H1 (cell line): ENCODE measurements at regions not wholly inside any gene's neighbourhood (a gene's known extent, or its start where the extent isn't known, plus 50 kb on each side); places are given as distances from the start of the nearest gene placed in this dataset.

Source experiments
- BACH1 ChIP-seq: IDR thresholded peaks from 2 replicates; pipeline ENCODE4 v1.6.1; 2012; ENCODE audit warnings: low read length, improper control_type of control experiment
- CTBP2 ChIP-seq: IDR thresholded peaks from 2 replicates; pipeline ENCODE4 v1.7.0; 2011; ENCODE audit warnings: borderline replicate concordance, mild to moderate bottlenecking, moderate library complexity, mixed read lengths, low read length; ENCODE audit not compliant: insufficient read depth, insufficient read length
- GTF2F1 ChIP-seq: IDR thresholded peaks from 2 replicates; pipeline ENCODE4 v1.6.1; 2012; ENCODE audit warnings: low read depth, low read length, improper control_type of control experiment, borderline replicate concordance
- KDM5A ChIP-seq: fragments of 200-600 bp; IDR thresholded peaks from 2 replicates; pipeline ENCODE4 v1.7.1; 2012; ENCODE audit warnings: mild to moderate bottlenecking, low read length, inconsistent platforms, mixed read lengths
- NANOG ChIP-seq: IDR thresholded peaks from 2 replicates; pipeline ENCODE4 v1.6.1; 2011; ENCODE audit warnings: low read length, low read depth, mild to moderate bottlenecking, inconsistent platforms; ENCODE audit not compliant: insufficient read depth, poor library complexity, severe bottlenecking
- TF ChIP-seq, protein P1 (sequence below): IDR thresholded peaks from 2 replicates; pipeline ENCODE4 v1.6.1; 2012; ENCODE audit warnings: inconsistent platforms

DNA sequence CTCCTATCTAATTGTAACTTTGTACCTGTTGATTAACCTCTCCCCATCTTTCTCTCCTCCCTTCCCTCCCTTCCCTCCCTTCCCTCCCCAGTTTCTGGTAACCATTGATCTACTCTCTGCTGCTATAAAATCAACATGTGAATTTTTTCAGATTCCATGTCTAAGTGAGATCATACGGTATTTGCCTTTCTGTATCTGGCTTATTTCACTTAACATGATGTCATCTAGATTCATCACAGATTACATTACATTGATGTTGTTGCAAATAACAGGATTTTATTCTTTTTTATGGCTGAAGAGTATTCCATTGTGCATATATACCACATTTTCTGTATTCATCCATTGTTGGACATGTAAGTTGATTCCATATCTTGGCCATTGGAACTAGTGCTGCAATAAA, 68.0 kb upstream of the FBXO33 start (continued):
- TF ChIP-seq, protein P1, sequence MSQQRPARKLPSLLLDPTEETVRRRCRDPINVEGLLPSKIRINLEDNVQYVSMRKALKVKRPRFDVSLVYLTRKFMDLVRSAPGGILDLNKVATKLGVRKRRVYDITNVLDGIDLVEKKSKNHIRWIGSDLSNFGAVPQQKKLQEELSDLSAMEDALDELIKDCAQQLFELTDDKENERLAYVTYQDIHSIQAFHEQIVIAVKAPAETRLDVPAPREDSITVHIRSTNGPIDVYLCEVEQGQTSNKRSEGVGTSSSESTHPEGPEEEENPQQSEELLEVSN = no peak
- TF ChIP-seq CTBP2 (no peak), GTF2F1 (no peak), BACH1 (no peak), KDM5A (no peak), NANOG (no peak)
- TF ChIP-seq, all 59 proteins: peak for 0
